EL (cell line): ENCODE measurements at regions not wholly inside any gene's neighbourhood (a gene's known extent, or its start where the extent isn't known, plus 50 kb on each side); places are given as distances from the start of the nearest gene placed in this dataset.
"Not testable (repeated sequence)": the region's sequence is repeated elsewhere in the genome, so short reads cannot be mapped to it uniquely, and the experiment has no call there.

Experiments
- DNase-seq: peaks from one replicate; pipeline ENCODE4 v3.0.0-alpha.2; 2016

- DNase-seq: no peak
Observed at GRCh38 chr4:75422998-75423397, 91.2 kb downstream of the RCHY1 start.

DNA sequence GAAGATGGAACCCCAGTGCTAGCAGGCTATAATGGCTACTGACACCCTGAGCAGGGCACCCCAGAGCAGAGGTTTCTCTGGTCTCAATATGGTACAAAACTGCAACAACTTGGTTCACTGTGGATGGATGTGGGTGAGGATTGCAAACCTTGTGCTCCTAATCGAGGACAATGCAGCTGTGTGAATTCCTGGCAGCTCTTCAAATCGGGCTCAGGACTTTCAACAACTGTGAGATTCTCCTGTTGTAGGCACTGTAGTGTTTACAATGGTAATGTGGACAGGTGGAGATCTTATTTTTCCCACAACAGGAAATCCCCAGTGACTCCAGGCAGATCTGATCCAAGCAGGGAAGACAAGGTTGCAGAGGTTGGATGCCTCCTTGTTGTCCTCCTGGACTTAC, 101.5 kb downstream of the RCHY1 start:
- DNase-seq: no peak

GRCh38 chr4:75398501-75398900, 115.7 kb downstream of the RCHY1 start:
- no peak for DNase-seq

DNA sequence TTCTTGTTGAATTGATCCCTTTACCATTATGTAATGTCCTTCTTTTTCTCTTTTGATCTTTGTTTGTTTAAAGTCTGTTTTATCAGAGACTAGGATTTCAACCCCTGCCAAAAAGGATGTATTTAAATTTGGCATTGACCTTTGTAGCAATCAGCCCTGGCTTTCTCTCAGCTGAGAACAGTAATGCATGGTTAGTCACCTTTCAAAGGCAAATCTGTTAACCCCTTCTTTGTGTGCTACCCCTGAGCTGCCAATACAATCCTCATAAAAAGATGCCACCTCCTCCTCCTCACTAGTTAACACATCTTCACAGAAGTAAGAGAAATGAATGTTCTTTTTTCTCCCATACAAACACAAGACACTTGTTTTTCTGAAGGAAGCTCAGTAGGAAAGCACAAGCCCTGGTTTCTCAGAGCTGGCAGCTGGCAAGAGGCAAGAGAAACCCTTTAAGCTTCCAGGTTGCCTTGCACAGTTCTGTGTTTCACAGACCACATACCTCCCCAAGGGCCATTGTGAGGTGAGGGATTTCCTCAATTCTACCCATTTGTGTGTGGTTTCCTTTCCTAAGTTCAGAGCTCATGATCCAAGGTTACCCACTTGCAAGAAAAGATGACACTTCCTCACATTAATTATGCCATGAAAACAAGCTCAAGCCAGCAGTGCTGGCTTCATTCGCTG, 122.6 kb downstream of the RCHY1 start:
- DNase-seq: no peak

GRCh38 chr4:75386426-75386825, 127.8 kb downstream of the RCHY1 start:
- not testable (repeated sequence) for DNase-seq

DNA sequence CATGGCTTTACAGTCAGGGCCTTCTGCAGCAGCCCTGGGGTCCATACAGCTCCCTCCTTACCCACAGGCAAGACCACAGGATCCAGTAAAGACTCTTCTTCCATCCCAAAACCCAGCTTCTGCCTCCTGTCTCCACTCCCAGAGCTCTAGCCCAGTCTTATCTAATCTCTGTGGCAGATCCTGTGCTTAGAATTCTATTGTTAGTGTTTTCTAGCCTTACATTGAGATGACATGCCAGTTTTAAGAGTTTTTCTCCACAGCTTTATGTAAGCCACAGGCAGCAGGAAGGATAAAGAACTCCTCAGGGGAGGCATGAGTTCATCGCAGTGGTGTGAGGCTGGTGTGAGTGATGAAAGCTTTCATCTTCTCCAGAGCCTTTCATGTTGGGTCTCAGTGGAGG, 129.1 kb downstream of the RCHY1 start:
- DNase-seq: no peak

- no peak for DNase-seq
Observed at GRCh38 chr4:75376543-75376942, 137.7 kb downstream of the RCHY1 start.

- DNase-seq: no peak
Observed at GRCh38 chr4:75371915-75372314, 142.3 kb downstream of the RCHY1 start.

DNA sequence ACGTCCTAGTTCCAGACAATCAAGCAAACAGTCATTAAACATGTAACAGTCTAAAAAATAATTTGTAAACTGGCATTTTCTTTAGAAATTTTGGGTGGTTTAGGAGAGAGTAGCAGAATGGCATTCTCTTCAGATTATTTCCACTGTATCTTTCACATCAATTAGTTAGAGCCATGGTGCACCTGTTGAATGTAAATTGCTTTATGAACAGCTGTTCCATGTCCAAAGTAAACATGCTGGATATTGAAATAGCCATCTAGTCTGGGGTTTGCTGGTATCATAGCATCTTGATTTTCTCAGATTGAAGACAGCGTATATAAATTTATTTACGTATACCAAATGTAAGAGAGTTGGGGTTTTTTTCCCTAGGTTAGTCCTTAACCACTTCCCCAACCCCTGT, 143.6 kb downstream of the RCHY1 start:
- DNase-seq: no peak

- DNase-seq: peak; percentile 30
Observed at GRCh38 chr4:75345423-75345822, 168.8 kb downstream of the RCHY1 start.

DNA sequence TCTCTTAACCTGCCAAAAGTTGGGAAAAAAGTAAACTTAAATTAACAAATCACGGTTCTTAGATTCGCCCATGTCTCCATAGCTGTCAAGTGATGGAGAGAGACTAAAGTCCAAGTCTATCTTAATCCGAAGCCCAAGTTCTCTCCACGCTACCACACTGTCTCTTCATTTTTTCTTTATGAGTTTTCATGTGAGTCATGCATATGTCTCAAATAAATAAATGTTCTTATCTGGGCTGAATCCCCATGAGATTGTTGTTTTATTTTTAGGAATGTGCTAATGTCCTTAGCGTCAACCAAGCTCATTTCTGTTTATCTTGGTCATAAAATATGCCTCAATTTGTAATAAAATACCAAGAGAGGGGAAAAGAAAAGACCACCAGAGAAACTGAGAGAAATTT, 169.3 kb downstream of the RCHY1 start:
- DNase-seq: peak; percentile 68

DNA sequence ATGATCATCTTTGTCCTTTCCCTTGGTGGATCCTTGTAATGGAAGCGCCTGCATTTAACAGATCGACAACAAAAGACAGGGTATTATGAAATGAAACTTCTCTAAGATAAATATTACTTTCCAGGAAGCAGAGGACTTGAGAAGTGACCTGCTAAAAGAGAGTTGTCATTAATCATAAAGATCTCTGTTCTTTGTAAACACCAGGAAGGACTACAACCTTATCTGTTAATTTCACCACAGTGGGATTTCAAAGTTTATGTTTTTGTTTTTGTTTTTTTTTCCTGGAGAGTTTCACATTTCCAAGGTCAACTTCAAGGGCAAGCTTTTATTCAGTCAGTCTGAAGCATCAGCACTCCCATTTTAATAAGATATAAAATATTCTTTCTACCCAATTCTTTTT, 170.9 kb downstream of the RCHY1 start:
- DNase-seq: no peak

DNA sequence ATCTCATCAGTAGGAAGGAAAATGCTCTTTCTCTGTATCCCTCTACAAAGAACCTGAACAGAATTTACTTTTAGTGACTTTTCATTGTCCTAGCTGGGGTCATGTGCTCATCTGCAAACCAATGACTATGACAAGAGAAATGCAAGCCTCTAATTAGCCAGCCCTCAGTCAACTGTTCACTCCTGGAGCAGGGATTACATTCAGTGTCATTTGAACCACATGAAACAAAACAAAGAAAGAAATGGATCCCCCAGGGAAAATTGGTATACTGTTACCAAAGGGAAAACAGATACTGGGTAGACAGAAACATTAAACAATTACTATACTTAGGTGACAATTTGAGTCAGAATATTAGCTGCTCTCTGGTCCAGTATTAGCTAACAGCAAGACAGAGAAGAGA, 173.6 kb downstream of the RCHY1 start:
- DNase-seq: no peak

GRCh38 chr4:75338352-75338880, 175.8 kb downstream of the RCHY1 start:
- DNase-seq: no peak

- DNase-seq: peak; percentile 4
Observed at GRCh38 chr4:75327804-75328512, 186.2 kb downstream of the RCHY1 start.

DNA sequence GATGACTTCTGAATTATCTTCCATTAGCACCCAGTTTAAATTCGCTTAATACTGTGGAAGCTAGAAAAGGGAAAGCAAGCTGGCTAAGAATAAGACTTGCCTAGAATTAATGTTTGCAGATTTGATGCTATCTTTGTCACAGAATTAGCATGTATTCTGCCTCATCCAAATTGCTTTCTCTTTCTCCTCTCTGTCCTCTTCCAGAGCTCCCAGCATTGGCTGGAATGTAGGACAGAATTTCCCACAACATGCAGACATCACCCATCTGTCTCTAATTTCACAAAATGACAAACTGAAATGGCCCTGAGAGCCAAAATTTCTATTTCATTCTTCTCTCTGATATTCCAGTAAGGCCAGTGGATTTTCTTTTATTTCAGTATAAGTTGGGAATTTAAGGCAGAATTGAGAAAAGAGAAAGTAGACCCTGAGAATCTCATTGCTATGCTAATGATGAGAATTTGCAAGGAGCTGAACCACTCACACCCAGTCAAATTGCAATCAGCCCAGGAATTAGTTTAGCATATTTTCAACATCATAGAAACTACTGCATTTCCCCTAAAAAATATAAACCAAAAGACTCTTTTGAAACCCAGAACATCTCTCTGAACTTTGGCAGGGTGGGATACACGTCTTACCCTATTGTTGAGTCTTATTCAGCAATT, 188.8 kb downstream of the RCHY1 start:
- DNase-seq: no peak

- no peak for DNase-seq
Observed at GRCh38 chr4:75321484-75321883, 192.7 kb downstream of the RCHY1 start.

- not testable (repeated sequence) for DNase-seq
Observed at GRCh38 chr4:75317641-75318040, 196.6 kb downstream of the RCHY1 start.

- no peak for DNase-seq
Observed at GRCh38 chr4:75308049-75308448, 206.2 kb downstream of the RCHY1 start.

GRCh38 chr4:75306506-75306905, 207.7 kb downstream of the RCHY1 start:
- DNase-seq: no peak

GRCh38 chr4:75302648-75303047, 211.6 kb downstream of the RCHY1 start:
- DNase-seq: no peak

GRCh38 chr4:75289914-75290582, 224.2 kb downstream of the RCHY1 start:
- DNase-seq: peak; percentile 12
